ENCODE measurements at regions not wholly inside any gene's neighbourhood (a gene's known extent, or its start where the extent isn't known, plus 50 kb on each side); places are given as distances from the start of the nearest gene placed in this dataset.
"Not testable (repeated sequence)": the region's sequence is repeated elsewhere in the genome, so short reads cannot be mapped to it uniquely, and the experiment has no call there.

DNA sequence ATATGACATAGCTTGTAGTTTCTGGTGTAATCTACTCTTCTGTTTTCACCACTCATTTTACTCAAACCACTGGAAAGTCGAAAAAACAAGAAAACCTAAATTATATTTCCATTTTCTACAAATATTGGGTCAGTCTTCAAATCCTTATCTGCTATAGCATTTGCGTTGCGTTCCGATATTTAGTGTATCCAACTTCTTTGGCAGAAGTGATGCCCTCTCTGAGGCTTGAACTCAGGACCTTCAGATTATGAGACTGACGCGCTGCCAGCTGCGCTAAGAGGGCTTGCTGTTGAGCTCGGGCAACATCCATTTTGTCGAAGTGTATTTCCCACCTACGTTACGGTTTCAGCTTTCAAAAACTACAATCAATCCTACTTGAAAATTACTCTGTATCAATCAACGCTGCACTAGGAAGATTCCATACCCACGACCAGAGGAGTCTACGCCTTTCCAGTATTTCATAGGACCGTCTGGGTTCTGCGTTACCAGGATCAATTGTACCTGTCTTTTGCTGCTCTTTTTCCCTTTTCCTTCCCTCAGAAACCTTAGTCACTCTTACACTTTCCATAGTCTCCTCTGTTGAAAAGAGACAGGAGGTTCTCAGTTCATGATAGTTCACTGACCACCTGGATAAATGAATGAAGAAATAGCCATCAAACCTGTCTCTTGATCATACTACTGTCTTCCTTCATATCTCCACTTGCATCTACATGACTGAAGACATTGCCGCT is 140.5 kb upstream of the ZNF322 start:
- not testable (repeated sequence) for DNase-seq

DNA sequence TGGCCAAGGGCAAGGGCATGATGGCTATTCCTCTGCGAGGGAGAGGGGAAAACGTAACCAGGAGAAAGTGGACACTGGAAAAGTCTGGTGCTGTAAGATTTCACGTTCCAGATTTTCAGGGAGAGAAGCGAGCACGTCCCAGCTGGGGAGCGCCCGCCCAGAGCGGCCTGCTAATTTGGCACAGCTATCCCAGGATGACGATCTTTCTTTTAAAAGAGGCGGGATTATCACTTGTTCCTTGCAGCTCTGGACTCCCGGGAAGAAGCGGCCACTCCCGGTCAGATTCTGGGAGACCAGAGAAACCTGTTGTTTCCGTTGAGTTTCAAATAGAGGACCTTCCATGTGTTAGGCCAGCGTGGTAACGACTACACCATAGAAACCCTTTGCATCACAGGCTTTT is 144.2 kb upstream of the ZNF322 start:
- DNase-seq, result not testable (repeated sequence)

DNA sequence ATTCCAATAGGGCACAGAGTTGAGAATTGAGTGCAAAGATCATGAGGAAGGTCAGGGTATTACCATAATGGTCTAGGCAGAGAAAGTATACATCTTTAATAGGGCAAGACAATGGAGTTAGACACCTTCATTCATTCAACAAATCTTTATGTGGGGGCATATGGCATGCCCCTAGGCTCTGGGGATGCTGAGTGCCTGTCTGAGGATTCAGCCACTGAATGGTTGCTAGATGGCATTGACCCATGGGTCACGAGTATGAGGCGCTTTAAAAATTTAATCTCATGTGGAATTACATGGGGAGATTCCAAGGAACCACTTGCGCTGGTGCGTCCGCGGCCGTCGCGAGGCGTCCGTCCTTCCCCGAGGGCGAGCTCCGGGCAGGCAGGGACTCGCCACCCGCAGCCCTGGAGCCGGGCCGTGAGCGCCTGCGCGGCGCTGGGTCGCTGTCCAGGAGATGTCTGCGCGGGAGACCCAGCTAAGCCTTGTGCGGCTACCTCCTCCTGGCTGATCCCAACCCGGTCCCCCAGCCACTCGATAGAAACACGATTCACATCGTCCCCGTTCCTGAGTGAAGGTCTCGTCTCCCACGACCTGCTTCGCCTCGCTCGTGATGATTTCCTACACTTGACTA is 152.1 kb upstream of the ZNF322 start:
- not testable (repeated sequence) for DNase-seq

DNA sequence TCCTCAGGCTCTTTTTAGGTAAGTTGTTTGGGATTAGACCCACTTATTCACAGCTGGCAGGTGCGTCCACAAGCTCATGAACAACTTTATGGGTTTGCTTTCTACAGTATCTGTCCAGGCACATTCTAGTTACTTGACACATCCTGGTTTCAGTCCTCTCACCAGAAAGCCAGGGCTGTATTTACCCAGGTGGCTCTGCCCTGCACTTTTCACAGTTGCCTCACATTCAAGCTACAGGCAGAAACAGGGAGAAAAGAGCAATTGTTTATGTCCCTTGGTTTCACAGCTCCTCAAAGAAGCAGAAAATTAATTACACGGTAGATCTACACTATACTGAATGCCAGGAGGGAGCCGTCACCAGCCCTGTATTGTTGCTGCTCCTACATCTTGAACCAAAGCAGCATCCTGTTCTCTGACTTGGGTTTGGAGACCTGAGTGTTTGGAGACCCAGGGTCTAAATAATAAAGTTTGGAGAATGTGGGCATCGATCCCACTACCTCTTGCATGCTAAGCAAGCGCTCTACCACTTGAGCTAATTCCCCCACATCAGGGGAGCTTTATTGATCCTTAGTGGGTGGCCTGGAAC is 159.2 kb upstream of the ZNF322 start:
- not testable (repeated sequence) for DNase-seq

DNA sequence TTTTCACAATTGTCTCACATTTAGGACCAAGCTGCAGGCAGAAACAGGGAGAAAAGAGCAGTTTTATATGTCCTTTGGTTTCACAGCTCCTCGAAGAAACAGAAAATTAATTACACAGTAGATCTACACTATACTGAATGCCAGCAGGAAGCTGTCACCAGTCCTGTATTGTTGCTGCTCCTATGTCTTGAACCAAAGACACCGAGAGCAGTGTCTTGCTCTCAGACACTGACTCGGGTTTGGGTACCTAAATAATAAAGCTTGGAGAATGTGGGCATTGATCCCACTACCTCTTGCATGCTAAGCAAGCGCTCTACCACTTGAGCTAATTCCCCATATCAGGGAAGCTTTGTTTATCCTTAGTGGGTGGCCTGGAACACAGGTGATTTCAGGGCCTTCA is 168.4 kb upstream of the ZNF322 start:
- DNase-seq, result not testable (repeated sequence)

DNA sequence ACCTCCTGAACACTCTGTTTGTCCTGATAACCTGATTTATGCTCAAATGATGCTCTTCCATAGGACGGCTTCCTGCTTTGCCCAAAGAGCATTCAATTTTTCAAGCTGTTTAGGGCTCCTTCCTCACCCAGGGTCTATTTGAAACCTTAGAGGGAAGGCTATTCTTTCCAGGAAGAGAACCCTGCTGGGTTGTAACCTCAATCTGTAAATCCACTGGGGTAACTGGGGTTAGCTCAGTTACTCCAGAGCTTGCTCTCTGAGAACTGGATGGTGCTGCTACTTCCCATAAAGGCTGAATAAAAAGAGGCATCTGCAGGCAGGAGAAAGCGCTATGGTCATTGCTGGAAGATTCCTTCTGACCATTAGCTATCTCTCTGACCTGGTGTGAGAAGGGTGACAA is 169.9 kb upstream of the ZNF322 start:
- not testable (repeated sequence) for DNase-seq

DNA sequence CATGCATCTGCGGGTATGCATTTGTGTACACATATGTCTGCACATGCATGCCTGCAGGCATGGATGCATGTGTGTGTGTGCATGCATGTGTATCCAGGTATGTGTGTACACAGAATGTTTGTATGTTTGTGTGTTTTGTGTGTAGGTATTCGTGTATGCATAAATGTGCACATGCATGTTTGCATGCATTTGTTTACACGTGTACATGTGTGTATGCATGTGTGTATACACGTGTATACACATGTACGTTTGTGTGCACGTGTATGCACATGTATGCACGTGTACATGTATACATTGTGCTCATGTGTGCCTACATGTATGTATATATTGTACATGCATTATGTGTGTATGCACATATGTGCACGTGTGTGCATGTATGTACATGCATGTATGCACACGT is 171.4 kb upstream of the ZNF322 start:
- DNase-seq, result not testable (repeated sequence)

DNA sequence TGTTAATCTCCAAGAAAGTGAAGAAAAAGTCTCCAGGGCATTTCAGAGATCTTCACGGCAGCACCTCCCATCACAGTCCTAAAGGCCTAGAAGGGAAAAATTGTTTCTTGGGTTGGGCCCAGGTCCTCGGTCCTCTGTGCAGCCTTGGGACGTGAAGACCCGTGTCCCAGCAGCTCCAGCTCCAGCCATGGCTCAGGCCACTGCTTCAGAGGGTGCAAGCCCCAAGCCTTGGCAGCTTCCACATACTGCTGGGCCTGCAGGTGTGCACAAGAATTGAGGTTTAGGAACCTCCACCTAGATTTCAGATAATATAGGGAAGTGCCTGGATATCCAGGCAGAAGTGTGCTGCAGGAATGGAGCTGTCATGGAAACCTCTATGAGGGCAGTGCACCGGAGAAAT is 176.2 kb upstream of the ZNF322 start:
- not testable (repeated sequence) for DNase-seq

DNA sequence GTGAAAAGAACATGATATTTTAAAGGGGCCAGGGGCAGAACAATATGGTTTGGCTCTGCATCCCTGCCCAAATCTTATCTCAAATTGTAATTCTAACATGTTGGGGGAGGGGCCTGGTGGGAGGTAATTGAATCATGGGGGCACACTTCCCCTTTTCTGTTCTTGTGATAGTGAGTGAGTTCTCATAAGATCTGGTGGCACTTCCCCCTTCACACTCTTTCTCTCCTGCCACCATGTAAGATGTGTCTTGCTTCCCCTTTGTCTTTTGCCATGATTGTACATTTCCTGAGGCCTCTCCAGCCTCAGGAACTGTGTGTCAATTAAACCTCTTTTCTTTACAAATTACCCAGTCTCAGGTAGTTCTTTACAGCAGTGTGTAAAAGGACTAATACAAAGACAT is 177.1 kb upstream of the ZNF322 start:
- DNase-seq, result not testable (repeated sequence)

DNA sequence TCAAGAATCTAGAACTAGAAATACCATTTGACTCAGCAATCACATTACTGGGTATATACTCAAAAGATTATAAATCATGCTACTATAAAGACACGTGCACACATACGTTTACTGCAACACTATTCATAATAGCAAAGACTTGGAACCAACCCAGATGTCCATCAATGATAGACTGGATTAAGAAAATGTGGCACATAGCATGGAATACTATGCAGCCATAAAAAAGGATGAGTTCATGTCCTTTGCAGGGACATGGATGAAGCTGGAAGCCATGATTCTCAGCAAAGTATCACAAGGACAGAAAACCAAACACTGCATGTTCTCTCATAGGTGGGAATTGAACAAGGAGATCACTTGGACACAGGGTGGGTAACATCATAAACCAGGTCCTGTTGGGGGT is 185.3 kb upstream of the ZNF322 start:
- DNase-seq, result not testable (repeated sequence)

DNA sequence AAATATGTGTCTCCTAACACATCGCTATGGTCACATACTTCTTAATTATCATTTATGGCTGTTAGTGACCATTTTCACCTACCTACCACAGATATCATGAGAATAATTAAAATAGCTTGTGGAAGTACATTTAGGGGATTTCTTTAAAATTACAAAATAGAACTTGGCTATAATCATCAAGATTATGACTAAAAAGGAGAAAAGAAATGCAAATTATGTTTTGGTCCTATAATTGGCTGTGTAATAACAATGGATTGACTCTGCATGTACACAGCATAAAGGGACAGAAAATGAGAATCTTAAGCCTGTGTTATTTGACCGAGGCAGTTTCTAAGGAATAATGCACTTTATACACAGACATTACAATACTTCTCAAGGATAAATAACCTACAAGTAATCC is 197.7 kb upstream of the ZNF322 start:
- DNase-seq, result not testable (repeated sequence)

DNA sequence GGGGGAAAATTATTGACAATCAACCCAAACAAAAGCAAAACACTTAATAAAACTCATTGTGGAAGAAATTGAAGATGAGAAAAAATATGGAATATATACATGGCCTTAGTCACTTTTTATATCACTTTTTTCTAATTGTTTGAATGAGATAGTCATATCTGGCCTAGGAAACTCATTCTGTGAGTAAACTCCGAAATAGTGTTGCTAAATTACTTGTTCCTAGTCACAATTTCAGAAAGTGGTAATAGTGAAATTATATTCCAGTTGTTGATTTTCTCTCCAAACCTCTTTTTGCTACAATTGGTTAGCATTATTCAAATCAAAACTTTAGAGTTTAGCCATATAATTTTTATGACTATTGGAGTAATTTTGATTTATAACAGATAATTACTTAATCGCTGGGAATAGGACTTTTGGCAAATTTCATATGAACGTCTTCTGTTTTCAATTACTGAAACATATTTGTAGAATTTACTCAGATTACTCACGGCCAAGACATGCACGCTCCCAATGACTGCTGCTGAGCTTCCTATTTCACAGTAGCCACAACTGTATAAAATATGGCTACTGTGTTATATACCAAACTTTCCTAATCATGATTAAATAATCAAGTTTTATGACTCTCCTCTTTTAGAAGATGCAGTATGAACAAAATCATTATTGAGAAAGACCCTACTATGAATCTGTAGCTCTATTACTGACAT is 199.7 kb upstream of the ZNF322 start:
- not testable (repeated sequence) for DNase-seq

DNA sequence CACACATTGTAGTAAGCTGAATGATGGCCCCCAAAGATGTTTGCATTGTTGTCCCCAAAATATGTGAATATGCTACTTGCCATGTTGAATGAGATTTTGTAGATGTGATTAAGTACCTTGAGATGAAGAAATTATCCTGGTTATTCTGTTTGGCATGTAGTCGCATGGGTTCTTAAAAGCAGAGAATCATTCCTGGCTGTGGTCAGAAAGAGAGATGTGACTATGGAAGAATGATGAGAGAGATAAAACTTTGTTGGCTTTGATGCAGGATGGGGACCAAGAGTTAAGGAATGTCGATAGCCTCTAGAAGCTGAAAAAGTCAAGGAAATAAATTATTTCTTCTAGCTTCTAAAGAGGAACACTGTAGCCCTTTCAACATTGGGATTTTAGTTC is 200.2 kb upstream of the ZNF322 start:
- not testable (repeated sequence) for DNase-seq

DNA sequence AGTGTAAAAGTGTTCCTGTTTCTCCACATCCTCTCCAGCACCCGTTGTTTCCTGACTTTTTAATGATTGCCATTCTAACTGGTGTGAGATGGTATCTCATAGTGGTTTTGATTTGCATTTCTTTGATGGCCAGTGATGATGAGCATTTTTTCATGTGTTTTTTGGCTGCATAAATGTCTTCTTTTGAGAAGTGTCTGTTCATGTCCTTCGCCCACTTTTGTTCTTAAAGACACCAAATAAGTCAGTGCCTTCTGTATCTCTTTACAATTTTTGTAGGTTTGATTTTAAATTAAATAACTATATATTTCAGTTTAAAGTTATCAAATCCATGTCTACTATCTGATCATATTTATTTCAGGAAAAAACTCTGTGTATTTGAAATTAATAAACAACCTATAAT is 202.4 kb upstream of the ZNF322 start:
- not testable (repeated sequence) for DNase-seq

DNA sequence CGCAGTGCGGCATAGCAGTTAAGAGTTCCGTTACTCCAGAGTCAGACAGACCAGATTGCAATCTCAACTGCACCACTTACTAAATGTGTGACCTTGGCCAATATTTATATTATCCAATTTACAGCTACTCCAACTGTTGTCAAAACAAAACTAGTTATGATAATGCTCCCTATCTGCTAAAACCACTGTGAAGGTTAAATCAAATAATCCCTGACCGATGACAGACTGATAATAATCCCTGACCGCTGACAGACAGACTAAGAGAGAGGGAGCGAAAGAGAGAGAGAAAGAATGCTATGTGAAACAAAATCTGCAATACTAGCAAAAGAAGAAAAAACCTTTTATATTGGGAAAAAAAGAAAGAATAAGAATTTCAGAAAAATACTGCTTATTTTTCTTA is 204.1 kb upstream of the ZNF322 start:
- DNase-seq, result not testable (repeated sequence)

DNA sequence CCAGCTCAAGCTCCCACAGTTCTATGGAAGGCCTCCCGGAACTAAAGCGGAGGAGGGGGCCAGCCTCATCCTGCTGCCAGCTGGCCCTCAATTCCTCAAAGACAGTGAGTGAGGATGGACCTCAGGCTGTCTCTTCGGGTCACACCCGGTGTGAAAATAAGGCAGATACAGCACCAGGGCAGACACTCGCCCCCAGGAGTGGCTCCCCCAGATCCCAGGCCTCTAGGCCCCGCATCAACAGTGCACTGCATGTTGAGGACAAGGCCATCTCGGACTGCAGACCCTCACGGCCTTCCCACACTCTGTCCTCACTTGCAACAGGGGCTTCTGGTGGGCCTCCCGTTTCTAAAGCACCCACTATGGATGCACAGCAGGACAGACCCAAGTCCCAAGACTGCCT is 239.2 kb upstream of the ZNF322 start:
- DNase-seq, result not testable (repeated sequence)

DNA sequence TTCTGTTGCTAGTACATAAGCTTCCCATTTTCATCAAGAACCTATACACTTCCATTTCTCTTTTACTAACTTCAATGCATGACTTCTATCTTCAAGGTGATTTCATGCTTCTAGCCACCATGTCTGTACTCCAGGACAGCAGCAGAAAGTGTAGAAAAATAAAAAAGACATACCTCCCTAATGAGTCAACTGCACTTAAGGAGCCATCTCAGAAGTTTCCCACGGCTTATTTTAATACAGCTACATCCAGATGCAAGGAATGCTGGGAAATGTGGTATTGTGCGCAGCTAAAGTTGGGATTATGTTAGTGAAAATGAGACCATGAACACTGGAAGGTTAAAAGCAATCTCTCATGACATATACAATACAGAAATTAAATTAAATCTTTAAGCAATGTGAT is 264.7 kb upstream of the ZNF322 start:
- DNase-seq, result not testable (repeated sequence)

DNA sequence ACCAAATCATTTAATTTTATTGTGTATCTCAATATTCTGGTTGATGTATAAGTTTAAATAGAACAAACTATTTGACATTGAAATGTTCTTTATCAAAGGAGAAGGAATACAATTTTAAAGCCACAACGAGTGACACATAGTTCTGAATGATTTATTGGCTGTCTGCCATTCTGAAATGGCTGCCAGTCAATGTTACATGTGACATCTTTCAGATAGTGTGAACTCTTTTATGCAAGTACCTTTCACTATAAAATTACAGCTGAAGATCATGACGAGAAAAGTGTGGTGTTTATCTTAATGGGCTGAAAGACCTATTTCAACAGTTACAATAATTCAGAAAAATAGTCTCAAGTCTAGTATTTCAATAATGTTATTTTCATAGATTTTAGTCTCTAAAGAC is 268.6 kb upstream of the ZNF322 start:
- DNase-seq, result not testable (repeated sequence)

DNA sequence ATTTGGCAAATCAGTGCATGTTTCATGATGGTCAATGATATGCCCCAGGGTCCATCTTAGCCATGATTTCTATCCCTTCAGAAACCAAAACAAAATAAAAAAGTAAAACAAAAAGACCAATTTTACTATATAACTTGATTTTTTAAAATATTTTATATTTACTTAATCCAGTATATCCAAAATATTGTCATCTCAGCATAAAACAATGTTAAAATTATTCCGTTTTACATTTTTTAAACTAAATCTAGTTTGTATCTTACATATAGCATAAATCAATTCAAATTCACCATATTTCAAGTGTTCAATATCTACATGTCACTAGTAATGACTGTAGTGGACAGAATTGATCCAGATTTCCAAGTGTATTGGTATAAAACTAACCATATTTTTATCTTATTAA is 277.7 kb upstream of the ZNF322 start:
- DNase-seq, result not testable (repeated sequence)

DNA sequence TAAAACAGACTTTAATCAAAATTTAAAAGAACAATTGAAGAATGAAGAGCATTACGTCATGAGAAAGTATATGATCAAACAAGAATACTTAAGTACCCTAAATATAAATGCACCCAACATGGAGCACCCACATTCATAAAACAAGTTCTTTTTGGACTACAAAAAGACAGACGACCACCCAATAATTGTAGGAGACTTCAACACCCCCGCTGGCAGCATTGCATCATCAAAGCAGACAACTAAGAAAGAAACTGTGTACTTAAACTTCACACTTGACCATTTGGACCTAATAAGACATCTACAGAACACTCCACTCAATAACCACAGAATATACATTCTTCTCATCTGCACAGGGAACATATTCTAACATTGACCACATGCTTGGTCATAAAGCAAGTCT is 291.7 kb upstream of the ZNF322 start:
- not testable (repeated sequence) for DNase-seq

DNA sequence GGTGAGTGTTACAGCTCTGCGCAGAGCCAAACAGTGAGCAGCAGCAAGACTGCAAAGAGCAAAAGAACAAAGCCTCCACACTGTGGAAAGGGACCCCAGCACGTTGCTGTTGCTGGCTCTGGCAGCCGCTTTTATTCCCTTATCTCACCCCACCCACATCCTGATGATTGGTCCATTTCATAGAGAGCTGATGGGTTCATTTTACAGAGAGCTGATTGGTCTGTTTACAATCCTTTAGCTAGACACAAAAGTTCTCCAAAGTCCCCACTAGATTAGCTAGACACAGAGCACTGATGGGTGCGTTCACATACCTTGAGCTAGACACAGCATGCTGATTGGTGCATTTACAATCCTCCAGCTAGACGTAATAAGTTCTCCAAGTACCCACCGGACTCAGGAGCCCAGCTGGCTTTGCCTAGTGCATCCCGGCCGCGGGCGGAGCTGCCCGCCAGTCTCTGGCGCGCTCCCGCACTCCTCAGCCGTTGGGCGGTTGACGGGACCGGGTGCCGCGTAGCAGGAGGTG is 291.4 kb upstream of the PRSS16 start:
- DNase-seq, result peak; percentile 69 to 83

DNA sequence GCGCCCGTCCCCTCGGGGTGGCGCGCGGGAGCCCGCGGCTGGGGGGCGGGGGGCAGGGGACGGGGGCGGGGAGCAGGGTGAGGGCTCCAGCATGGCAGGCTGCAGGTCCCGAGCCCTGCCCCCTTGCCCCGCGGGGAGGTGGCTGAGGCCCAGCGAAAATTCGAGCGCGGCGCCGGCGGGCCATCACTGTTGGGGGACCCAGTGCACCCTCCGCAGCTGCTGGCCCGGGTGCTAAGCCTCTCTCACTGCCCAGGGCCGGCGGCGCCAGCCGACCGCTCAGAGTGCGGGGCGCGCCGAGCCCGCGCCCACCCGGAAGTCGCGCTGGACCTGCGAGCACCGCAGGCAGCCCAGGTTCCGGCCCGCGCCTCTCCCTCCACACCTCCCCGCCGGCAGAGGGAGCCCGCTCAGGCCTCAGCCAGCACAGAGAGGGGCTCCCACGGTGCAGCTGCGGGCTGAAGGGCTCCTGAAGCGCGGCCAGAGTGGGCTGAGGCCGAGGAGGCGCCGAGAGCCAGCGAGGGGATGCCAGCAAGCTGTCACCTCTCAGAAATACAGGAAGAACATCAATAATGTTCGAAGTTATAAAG is 290.8 kb upstream of the PRSS16 start:
- DNase-seq, result peak; percentile 81 to 84

All from CD4-positive, alpha-beta T cell treated with Interferon alpha-2 for 1 hour (primary cell).